Activated CD4-positive, alpha-beta T cell treated with anti-CD3 and anti-CD28 coated beads for 36 hours (primary cell): ENCODE measurements at regions not wholly inside any gene's neighbourhood (a gene's known extent, or its start where the extent isn't known, plus 50 kb on each side); places are given as distances from the start of the nearest gene placed in this dataset.
A peak's percentile ranks its signal among the peaks of the same experiment; 100 is the strongest.
"Not testable (repeated sequence)": the region's sequence is repeated elsewhere in the genome, so short reads cannot be mapped to it uniquely, and the experiment has no call there.

Source experiments
- ATAC-seq: fragments of 200-7000 bp; cut with Tn5 transposase; one replicate; pipeline ENCODE4 v1.10.0; 2021; ENCODE audit warnings: mild to moderate bottlenecking, moderate library complexity
- CTCF ChIA-PET: fragments of 350-600 bp; sonication (Branson Sonifier 250); formaldehyde crosslinking; loops from one replicate; lab custom pipeline; 2021; ENCODE audit warnings: antibody characterized with exemption; lab: Charles Lee
- POLR2A ChIA-PET: fragments of 350-600 bp; sonication (Branson Sonifier 250); formaldehyde crosslinking; loops from one replicate; lab custom pipeline; 2021; ENCODE audit warnings: antibody characterized with exemption, inconsistent platforms; lab: Charles Lee
- DNase-seq: peaks from one replicate; pipeline ENCODE4 v3.0.0-alpha.2; 2020
- H3K27ac Mint-ChIP-seq: one replicate; pipeline ENCODE4 v1.8.0; 2021; ENCODE audit warnings: mixed read lengths
- H3K27me3 Mint-ChIP-seq: one replicate; pipeline ENCODE4 v1.8.0; 2021; ENCODE audit warnings: mixed read lengths
- H3K36me3 Mint-ChIP-seq: one replicate; pipeline ENCODE4 v1.8.0; 2021; ENCODE audit warnings: low read depth, mixed read lengths
- H3K4me1 Mint-ChIP-seq: one replicate; pipeline ENCODE4 v1.8.0; 2021; ENCODE audit warnings: mixed read lengths
- H3K4me3 Mint-ChIP-seq: one replicate; pipeline ENCODE4 v1.8.0; 2021; ENCODE audit warnings: mild to moderate bottlenecking, moderate library complexity, mixed read lengths
- H3K9me3 Mint-ChIP-seq: one replicate; pipeline ENCODE4 v1.8.0; 2021; ENCODE audit warnings: low read depth, mixed read lengths
- intact Hi-C, 2 experiments: fragments of 100-400 bp; cut with DNase I in 1 of 2; cut with micrococcal nuclease in 1 of 2; formaldehyde crosslinking; loops; one replicate each; pipeline versions ENCODE4 v1.14.2 to v1.15.1; 2022 to 2024; cut with DNase I, micrococcal nuclease

DNA sequence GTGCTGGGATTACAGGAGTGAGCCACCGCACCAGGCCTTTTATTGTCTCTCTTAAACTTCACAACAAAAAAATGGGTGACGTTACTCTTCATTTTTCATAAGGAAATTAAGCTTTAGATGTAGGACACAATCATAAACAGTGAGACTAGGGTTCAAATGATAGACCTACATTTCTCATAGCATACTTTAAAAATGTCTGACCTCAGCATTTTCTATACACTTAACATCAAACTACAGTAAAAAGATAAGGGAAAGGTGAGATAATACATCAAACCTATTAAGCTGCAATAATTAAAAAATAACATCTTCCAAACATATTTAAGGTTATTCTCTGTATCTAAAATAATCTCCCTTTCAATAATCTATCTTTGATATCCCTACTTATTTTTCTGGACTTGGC is 914.2 kb downstream of the FAM181B start:
- DNase-seq (no peak), ATAC-seq (no peak)
- intact Hi-C loops, result no loop called here
- ChIA-PET POLR2A (no interaction called here), CTCF (interaction anchor here (1.1 to 1.9 kb wide), 2 partner anchors 14 to 34 kb away, joined by 5 to 6 read pairs; no protein-coding TSS in a partner anchor)
- H3K36me3 Mint-ChIP-seq, result no peaks in the 10 kb centered on the region
- H3K9me3 Mint-ChIP-seq, result no peaks in the 10 kb centered on the region
- peaks cover 6% of the 10 kb centered on the region for H3K4me1 Mint-ChIP-seq
- no peak overlapping the region for H3K27ac Mint-ChIP-seq
- no peaks in the 10 kb centered on the region for H3K27me3 Mint-ChIP-seq
- no peak overlapping the region for H3K4me3 Mint-ChIP-seq

DNA sequence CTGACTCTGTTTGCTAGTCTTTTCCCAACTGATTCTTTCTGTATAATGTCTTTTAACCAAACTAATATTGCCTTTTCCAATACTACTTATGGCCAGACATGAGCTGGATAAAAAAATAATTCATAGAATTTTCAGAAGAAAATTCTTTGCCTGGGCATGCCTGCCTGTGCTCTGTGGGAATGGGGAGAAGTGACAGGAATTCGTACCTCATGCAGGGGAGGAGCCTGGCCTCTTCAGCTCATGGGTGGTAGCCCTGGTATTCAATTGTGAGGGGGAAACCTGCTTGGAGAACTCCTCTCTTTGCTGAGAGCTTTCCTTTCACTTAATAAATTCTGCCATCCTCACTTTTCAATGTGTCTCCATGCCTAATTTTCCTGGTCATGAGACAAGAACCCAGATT is 928.8 kb downstream of the FAM181B start:
- POLR2A ChIA-PET, result no interaction called here
- CTCF ChIA-PET, result interaction anchor here (1.5 kb wide), 1 partner anchor 15 kb away, joined by 6 read pairs; no protein-coding TSS in a partner anchor

DNA sequence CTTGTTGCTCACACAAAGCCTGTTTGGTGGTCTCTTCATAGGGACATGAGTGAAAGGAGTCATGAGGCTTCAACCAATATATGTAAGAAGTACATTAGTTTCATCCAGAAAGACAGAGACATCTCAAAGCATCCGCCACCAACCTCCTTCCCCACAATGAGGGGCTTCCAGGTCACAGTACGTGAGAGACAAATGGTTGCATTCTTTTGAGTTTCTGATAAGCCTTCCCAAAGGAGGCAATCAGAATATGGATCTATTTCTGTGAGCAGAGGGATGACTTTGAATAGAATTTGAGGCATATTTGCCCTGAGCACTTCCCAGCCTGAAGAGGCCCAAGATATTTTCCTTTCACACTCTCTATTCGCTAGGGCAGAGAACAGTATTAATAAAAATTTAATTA is 931.1 kb downstream of the FAM181B start:
- no peak overlapping the region for H3K4me3 Mint-ChIP-seq
- H3K4me1 Mint-ChIP-seq, result no peaks in the 10 kb centered on the region
- ATAC-seq, result no peak
- ChIA-PET POLR2A (no interaction called here), CTCF (no interaction called here)
- no peak overlapping the region for H3K27ac Mint-ChIP-seq
- no peaks in the 10 kb centered on the region for H3K27me3 Mint-ChIP-seq
- H3K9me3 Mint-ChIP-seq, result peaks cover 5% of the 10 kb centered on the region
- intact Hi-C loops, result no loop called here
- no peak for DNase-seq
- no peaks in the 10 kb centered on the region for H3K36me3 Mint-ChIP-seq

More for the DNA sequence above, 928.8 kb downstream of the FAM181B start:
- ATAC-seq (no peak), DNase-seq (no peak)
- Mint-ChIP-seq H3K4me3 (no peak overlapping the region), H3K27me3 (no peaks in the 10 kb centered on the region), H3K27ac (no peak overlapping the region), H3K36me3 (no peaks in the 10 kb centered on the region), H3K4me1 (no peaks in the 10 kb centered on the region), H3K9me3 (peaks cover 5% of the 10 kb centered on the region)
- intact Hi-C loops, result no loop called here

DNA sequence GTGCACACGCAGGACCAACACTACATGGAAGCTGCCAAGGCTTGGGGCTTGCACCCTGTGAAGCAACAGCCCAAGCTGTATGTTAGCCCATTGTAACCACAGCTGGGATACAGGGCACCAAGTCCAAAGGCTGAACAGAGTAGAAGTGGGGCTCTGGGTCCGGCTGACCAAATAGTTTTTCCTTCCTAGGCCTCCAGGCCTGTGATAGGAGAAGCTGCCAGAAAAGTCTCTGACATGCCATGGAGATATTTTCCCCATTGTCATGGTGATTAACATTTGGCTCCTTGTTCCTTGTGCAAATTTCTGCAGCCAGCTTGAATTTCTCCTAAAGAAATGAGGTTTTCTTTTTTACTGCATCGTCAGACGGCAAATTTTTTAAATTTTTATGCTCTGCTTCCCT is 941.2 kb downstream of the FAM181B start:
- no peak overlapping the region for H3K27ac Mint-ChIP-seq
- intact Hi-C loops, result no loop called here
- ChIA-PET POLR2A (no interaction called here), CTCF (interaction anchor here (0.6 kb wide), 1 partner anchor 1132 kb away, joined by 5 read pairs; no protein-coding TSS in a partner anchor)
- peaks cover 18% of the 10 kb centered on the region for H3K4me1 Mint-ChIP-seq
- ATAC-seq, result no peak
- DNase-seq, result no peak
- no peaks in the 10 kb centered on the region for H3K9me3 Mint-ChIP-seq
- no peaks in the 10 kb centered on the region for H3K27me3 Mint-ChIP-seq
- H3K4me3 Mint-ChIP-seq, result no peak overlapping the region
- H3K36me3 Mint-ChIP-seq, result no peaks in the 10 kb centered on the region

DNA sequence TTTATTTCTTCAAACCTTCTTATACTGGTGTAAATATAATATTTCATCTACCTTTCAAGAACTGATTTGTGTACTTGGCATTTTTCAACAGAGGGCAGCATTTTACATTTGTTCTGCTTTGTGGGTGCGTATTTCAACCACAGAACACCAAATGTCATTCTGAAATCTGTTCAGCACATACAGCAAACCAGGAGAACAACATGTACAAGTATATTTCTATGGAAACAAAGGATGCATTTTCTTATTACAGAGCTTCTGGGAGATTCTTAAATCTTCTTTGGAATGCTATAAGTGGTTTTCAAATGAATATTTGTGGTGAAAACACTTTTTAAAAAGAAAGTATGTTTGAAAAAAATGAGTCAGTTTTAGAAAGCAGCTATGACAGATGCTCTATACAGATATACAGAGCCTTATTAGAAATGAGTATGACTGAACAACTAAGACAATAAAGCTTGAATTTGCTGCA is 946.0 kb downstream of the FAM181B start:
- Mint-ChIP-seq H3K36me3 (no peaks in the 10 kb centered on the region), H3K4me3 (no peak overlapping the region), H3K4me1 (peaks cover 19% of the 10 kb centered on the region), H3K27me3 (no peaks in the 10 kb centered on the region), H3K27ac (no peak overlapping the region), H3K9me3 (no peaks in the 10 kb centered on the region)
- ATAC-seq (peak; percentile 94), DNase-seq (peak; percentile 13)
- ChIA-PET POLR2A (interaction anchor here (0.7 kb wide), 1 partner anchor 855 kb away, joined by 3 read pairs; no protein-coding TSS in a partner anchor), CTCF (interaction anchor here (0.8 to 1.7 kb wide), 7 partner anchors 10 to 284 kb away, joined by 3 to 5 read pairs (median 4); no protein-coding TSS in a partner anchor)
- intact Hi-C loops, result loop anchor here (1.0 to 5.0 kb wide), 8 partner anchors 82 to 442 kb away; no protein-coding TSS in a partner anchor

DNA sequence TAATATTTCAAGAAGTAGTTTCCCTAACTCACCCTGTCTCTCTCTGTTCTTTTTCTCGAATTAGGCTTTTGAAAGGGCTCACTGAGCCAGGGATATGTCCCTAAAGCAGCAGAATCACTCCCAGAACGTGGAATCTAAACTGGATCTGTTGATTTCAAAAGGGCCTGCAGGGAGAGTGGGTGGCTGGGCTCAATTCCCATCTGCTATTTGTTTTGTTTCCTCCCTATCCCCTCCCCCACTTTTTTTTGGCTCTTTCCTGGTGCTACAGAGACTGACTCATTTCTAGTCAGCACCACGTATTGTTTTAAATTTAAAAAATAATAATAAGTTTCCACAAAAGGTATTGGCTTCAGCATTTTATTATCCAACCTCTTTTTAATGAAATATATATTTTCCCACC is 961.5 kb downstream of the FAM181B start:
- intact Hi-C loops, result no loop called here
- no peak for ATAC-seq
- no peak for DNase-seq
- POLR2A ChIA-PET, result no interaction called here
- H3K4me1 Mint-ChIP-seq, result no peaks in the 10 kb centered on the region
- CTCF ChIA-PET, result no interaction called here
- no peak overlapping the region for H3K4me3 Mint-ChIP-seq
- no peak overlapping the region for H3K27ac Mint-ChIP-seq
- H3K27me3 Mint-ChIP-seq, result peaks cover 1% of the 10 kb centered on the region
- H3K9me3 Mint-ChIP-seq, result no peaks in the 10 kb centered on the region
- H3K36me3 Mint-ChIP-seq, result no peaks in the 10 kb centered on the region

DNA sequence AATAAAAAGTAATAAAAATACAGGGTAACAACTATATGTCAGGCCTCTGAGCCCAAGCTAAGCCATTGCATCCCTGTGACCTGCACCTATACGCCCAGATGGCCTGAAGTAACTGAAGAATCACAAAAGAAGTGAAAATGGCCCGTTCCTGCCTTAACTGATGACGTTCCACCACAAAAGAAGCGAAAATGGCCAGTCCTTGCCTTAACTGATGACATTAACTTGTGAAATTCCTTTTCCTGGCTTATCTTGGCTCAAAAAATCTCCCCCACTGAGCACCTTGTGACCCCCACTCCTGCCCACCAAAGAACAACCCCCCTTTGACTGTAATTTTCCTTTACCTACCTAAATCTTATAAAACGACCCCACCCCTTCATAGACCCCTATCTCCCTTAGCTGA is 963.8 kb downstream of the FAM181B start:
- not testable (repeated sequence) for H3K36me3 Mint-ChIP-seq

DNA sequence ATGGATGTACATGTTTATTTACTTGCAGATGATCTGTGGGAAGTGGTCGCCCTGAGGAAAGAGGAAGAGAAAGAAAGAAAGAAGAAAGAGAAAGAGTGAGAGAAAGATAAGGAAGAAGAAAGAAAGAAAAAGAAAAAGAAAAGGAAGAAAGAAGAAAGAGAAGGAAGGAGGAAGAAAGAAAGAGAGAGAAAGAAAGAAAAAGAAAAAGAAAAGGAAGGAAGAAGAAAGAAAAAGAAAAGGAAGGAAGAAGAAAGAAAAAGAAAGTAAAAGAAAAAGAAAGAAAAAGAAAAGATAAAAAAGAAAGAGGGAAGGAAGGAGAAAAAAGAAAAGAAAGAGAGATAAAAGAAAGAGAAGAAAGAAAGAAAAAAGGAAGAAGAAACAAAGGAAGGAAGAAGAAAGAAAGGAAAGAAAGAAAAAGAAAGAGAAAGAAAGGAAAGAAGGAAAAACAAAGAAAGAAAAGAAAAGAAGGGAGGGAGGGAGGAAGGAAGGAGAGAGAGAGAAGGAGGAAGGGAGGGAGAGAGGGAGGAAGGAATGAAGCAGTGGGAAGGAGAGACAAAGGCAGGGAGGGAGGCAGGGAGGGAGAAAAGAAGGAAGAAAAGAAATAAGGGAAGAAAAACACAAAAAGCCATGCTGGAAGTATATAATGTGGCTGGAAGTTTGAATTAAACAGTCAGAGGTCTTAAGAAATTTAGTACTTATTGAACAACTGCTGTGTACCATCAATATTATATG is 976.6 kb downstream of the FAM181B start:
- no peak overlapping the region for H3K27ac Mint-ChIP-seq
- no peaks in the 10 kb centered on the region for H3K4me1 Mint-ChIP-seq
- no peak for DNase-seq
- intact Hi-C loops, result no loop called here
- H3K4me3 Mint-ChIP-seq, result no peak overlapping the region
- no peak for ATAC-seq
- ChIA-PET POLR2A (no interaction called here), CTCF (no interaction called here)
- H3K36me3 Mint-ChIP-seq, result no peaks in the 10 kb centered on the region
- peaks cover 6% of the 10 kb centered on the region for H3K27me3 Mint-ChIP-seq
- no peaks in the 10 kb centered on the region for H3K9me3 Mint-ChIP-seq

More for the DNA sequence above, 963.8 kb downstream of the FAM181B start:
- DNase-seq, H3K27ac Mint-ChIP-seq, CTCF ChIA-PET, H3K9me3 Mint-ChIP-seq, POLR2A ChIA-PET, H3K4me3 Mint-ChIP-seq, H3K27me3 Mint-ChIP-seq, intact Hi-C loops, H3K4me1 Mint-ChIP-seq, ATAC-seq: not testable (repeated sequence)

DNA sequence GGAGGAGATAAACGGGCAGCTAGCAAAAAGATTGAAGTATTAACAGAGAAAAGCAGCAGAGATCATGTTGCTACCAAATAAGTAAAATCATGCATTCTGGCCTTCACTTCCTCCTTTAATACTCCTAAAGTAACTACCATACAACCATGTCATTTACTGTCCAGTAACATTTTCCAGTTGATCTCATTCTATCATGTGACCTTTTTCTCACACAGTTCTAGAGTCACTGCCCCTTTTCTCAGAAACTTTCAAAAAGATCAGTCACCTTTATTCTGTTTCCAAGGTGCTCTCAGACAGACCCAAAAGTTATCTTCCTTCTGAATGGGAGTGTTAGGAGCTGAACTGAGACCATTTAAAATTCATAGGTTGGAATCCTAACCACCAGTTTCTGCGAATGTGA is 984.4 kb downstream of the FAM181B start:
- ChIA-PET POLR2A (no interaction called here), CTCF (no interaction called here)
- Mint-ChIP-seq H3K36me3 (no peaks in the 10 kb centered on the region), H3K4me3 (no peak overlapping the region), H3K4me1 (peaks cover 2% of the 10 kb centered on the region), H3K27me3 (no peaks in the 10 kb centered on the region), H3K27ac (no peak overlapping the region), H3K9me3 (no peaks in the 10 kb centered on the region)
- ATAC-seq (peak; percentile 55), DNase-seq (no peak)
- intact Hi-C loops, result no loop called here

DNA sequence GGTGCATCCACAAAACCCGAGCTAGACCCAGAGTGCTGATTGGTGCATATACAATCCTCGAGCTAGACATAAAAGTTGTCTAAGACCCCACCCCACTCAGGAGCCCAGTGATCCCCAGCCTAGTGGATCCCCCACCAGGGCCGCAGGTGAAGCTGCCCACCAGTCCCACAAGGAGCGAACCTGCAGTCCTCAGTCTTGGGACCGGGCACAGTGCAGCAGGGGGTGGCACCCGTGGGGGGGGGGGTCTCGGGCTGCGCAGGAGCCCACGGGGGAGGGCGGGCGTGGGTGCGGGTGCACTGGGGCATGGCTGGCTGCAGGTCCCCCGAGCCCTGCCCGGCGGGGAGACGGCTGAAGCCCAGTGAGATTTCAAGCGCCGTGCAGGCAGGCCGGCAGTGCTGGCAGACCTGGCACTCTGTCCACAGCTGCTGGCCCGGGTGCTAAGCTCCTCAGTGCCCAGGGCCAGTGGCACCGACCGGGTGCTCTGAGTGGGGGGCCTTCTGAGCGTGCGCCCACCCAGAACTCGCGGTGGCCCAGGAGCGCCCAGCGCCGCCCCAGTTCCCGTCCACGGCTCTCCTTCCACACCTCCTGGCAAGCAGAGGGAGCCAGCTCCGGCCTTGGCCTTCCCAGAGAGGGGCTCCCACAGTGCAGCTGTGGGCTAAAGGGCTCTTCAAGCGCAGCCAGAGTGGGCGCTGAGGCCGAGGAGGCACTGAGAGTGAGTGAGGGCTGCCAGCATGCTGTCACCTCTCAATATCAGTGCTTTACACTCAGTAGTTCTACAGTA is 989.1 kb downstream of the FAM181B start:
- intact Hi-C loops, result no loop called here
- DNase-seq, result no peak

DNA sequence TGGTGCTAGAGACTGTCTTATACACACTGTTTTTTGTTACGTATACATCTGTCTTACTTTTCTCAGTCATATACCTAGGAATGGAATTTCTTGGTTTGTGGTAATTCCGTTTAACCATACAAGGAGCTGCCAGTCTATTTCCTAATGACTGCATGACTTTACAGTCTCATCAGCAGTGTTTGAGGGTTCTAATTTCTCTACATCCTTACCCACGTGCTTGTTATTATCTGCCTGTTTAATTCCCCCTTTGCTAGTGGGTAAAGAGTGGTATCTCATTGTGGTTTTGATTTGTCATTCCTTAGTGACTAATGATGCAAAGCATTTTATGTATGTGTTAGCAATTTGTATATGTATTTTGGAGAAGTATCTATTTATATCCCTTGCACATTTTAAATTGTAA is 1008.0 kb downstream of the FAM181B start:
- Mint-ChIP-seq H3K27me3 (peaks cover 3% of the 10 kb centered on the region), H3K36me3 (no peaks in the 10 kb centered on the region), H3K4me1 (no peaks in the 10 kb centered on the region), H3K27ac (no peak overlapping the region), H3K4me3 (no peak overlapping the region), H3K9me3 (peaks cover 11% of the 10 kb centered on the region)
- ChIA-PET POLR2A (no interaction called here), CTCF (no interaction called here)
- intact Hi-C loops, result no loop called here
- ATAC-seq (no peak), DNase-seq (no peak)

More for the DNA sequence above, 989.1 kb downstream of the FAM181B start:
- Mint-ChIP-seq H3K27me3 (peaks cover 1% of the 10 kb centered on the region), H3K36me3 (no peaks in the 10 kb centered on the region), H3K27ac (no peak overlapping the region), H3K4me3 (no peak overlapping the region), H3K4me1 (peaks cover 2% of the 10 kb centered on the region), H3K9me3 (no peaks in the 10 kb centered on the region)
- ChIA-PET CTCF (no interaction called here), POLR2A (no interaction called here)
- no peak for ATAC-seq
